ENCODE measurements at regions not wholly inside any gene's neighbourhood (a gene's known extent, or its start where the extent isn't known, plus 50 kb on each side); places are given as distances from the start of the nearest gene placed in this dataset.

GRCh38 chr2:45127891-45128290 lies 118.6 kb upstream of the SIX2 start:
- DNase-seq (ENCODE audit: extremely low read depth, low read depth), result no peak
- TF ChIP-seq CTCF (IDR thresholded peaks at IDR 0.05; ENCODE audit: low read depth, low read length, missing control alignments), result no peak

GRCh38 chr2:45127321-45127720 lies 118.1 kb upstream of the SIX2 start:
- H3K4me3 ChIP-seq (replicated peaks; ENCODE audit: low read depth, low read length), result no peak overlapping the region
- DNase-seq (ENCODE audit: extremely low read depth, low read depth), result no peak
- TF ChIP-seq CTCF (IDR thresholded peaks at IDR 0.05; ENCODE audit: low read depth, low read length, missing control alignments), result no peak

More at GRCh38 chr2:45127891-45128290, 118.6 kb upstream of the SIX2 start:
- no peak overlapping the region for H3K4me3 ChIP-seq (replicated peaks; ENCODE audit: low read depth, low read length)

GRCh38 chr2:45125232-45125631 lies 116.0 kb upstream of the SIX2 start:
- no peak for DNase-seq (ENCODE audit: extremely low read depth, low read depth)
- no peak overlapping the region for H3K4me3 ChIP-seq (replicated peaks; ENCODE audit: low read depth, low read length)
- TF ChIP-seq CTCF (IDR thresholded peaks at IDR 0.05; ENCODE audit: low read depth, low read length, missing control alignments), result no peak

- no peak for DNase-seq (ENCODE audit: extremely low read depth, low read depth)
- no peak overlapping the region for H3K4me3 ChIP-seq (replicated peaks; ENCODE audit: low read depth, low read length)
- TF ChIP-seq CTCF (IDR thresholded peaks at IDR 0.05; ENCODE audit: low read depth, low read length, missing control alignments), result no peak
Observed at GRCh38 chr2:45124456-45124855, 115.2 kb upstream of the SIX2 start.

- no peak for DNase-seq (ENCODE audit: extremely low read depth, low read depth)
- no peak for TF ChIP-seq CTCF (IDR thresholded peaks at IDR 0.05; ENCODE audit: low read depth, low read length, missing control alignments)
- no peak overlapping the region for H3K4me3 ChIP-seq (replicated peaks; ENCODE audit: low read depth, low read length)
Observed at GRCh38 chr2:45123521-45124191, 114.4 kb upstream of the SIX2 start.

- no peak for TF ChIP-seq CTCF (IDR thresholded peaks at IDR 0.05; ENCODE audit: low read depth, low read length, missing control alignments)
- H3K4me3 ChIP-seq (replicated peaks; ENCODE audit: low read depth, low read length), result no peak overlapping the region
Observed at GRCh38 chr2:45123065-45123464, 113.8 kb upstream of the SIX2 start.

More at GRCh38 chr2:45123065-45123464, 113.8 kb upstream of the SIX2 start:
- DNase-seq (ENCODE audit: extremely low read depth, low read depth), result no peak
